ENCODE measurements at regions not wholly inside any gene's neighbourhood (a gene's known extent, or its start where the extent isn't known, plus 50 kb on each side); places are given as distances from the start of the nearest gene placed in this dataset.
"Not testable (repeated sequence)": the region's sequence is repeated elsewhere in the genome, so short reads cannot be mapped to it uniquely, and the experiment has no call there.

- ATAC-seq (peak; percentile 95), DNase-seq (peak; percentile 73)
- Histone ChIP-seq H3K27ac (no peak overlapping the region), H3K27me3 (no peaks in the 10 kb centered on the region), H3K4me3 (no peak overlapping the region), H3K9me3 (no peaks in the 10 kb centered on the region), H3K36me3 (no peaks in the 10 kb centered on the region), H3K4me1 (no peaks in the 10 kb centered on the region)
- TF ChIP-seq CTCF (IDR thresholded peaks at IDR 0.05): peak; percentile 55
- intact Hi-C loops (cut with DNase I): no loop called here
Measured at GRCh38 chr1:199243423-199244061, 604.7 kb downstream of the PTPRC start.

GRCh38 chr1:199245946-199246345 is 607.1 kb downstream of the PTPRC start:
- intact Hi-C loops (cut with DNase I): no loop called here
- DNase-seq (no peak), ATAC-seq (no peak)
- Histone ChIP-seq H3K4me3 (no peak overlapping the region), H3K27ac (no peak overlapping the region), H3K4me1 (no peaks in the 10 kb centered on the region), H3K27me3 (no peaks in the 10 kb centered on the region), H3K9me3 (no peaks in the 10 kb centered on the region), H3K36me3 (no peaks in the 10 kb centered on the region)
- TF ChIP-seq CTCF (IDR thresholded peaks at IDR 0.05): no peak

GRCh38 chr1:199246716-199247115 is 607.9 kb downstream of the PTPRC start:
- DNase-seq: no peak
- intact Hi-C loops (cut with DNase I): no loop called here
- Histone ChIP-seq H3K36me3 (no peaks in the 10 kb centered on the region), H3K9me3 (no peaks in the 10 kb centered on the region), H3K4me3 (no peak overlapping the region), H3K4me1 (no peaks in the 10 kb centered on the region), H3K27ac (no peak overlapping the region), H3K27me3 (no peaks in the 10 kb centered on the region)
- no peak for ATAC-seq
- TF ChIP-seq CTCF (IDR thresholded peaks at IDR 0.05): no peak

DNA sequence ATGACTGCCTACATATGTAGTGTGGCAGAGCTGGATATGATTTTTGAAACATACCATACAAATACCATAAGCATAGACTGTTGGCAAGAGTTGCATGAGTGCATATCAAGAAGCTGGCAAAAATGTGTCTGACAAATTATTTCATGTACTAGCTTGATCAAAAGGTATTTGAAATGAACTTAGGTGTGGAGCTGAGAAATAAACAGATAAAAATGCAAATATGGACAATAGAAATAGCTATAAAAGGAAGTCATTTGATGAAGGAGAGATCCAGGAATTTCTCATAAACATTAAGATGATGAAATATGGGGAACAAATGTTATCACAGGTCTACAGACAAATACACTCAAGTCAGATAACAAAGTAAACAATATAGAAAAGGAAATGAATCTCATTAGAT is 609.1 kb downstream of the PTPRC start:
- Histone ChIP-seq H3K27me3 (no peaks in the 10 kb centered on the region), H3K36me3 (no peaks in the 10 kb centered on the region), H3K27ac (no peak overlapping the region), H3K9me3 (no peaks in the 10 kb centered on the region), H3K4me3 (no peak overlapping the region), H3K4me1 (no peaks in the 10 kb centered on the region)
- no peak for TF ChIP-seq CTCF (IDR thresholded peaks at IDR 0.05)
- DNase-seq (no peak), ATAC-seq (no peak)
- intact Hi-C loops (cut with DNase I): no loop called here

GRCh38 chr1:199254040-199254439 is 615.2 kb downstream of the PTPRC start:
- intact Hi-C loops (cut with DNase I); H3K4me1 ChIP-seq; H3K27ac ChIP-seq; H3K27me3 ChIP-seq; H3K36me3 ChIP-seq; ATAC-seq; H3K4me3 ChIP-seq; DNase-seq; H3K9me3 ChIP-seq: not testable (repeated sequence)

DNA sequence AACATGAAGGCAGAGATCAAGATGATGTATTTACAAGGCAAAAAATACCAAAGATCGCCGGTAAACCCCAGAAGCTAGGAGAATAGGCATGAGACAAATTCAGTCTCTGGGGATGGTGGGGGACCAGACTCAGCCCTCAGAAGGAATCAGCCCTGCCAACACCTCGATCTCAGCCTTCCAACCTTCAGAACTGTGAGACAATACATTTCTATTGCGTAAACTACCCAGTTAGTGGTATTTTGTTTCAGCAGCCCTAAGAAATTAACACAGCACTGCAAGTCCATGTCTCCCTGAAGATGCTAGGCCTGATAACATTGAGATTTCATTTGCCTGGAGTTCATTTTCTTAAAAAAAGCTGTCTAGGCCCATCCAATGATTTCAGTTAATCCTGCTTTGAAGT is 622.5 kb downstream of the PTPRC start:
- no peaks in the 10 kb centered on the region for H3K36me3 ChIP-seq
- H3K4me1 ChIP-seq: no peaks in the 10 kb centered on the region
- ATAC-seq (no peak), DNase-seq (no peak)
- no peak overlapping the region for H3K4me3 ChIP-seq
- intact Hi-C loops (cut with DNase I): no loop called here
- H3K27ac ChIP-seq: no peak overlapping the region
- no peak for TF ChIP-seq CTCF (IDR thresholded peaks at IDR 0.05)
- H3K27me3 ChIP-seq: no peaks in the 10 kb centered on the region
- H3K9me3 ChIP-seq: no peaks in the 10 kb centered on the region

Measured in upper lobe of right lung (tissue), 1 donor.